HEK293 (cell line): ENCODE measurements at regions not wholly inside any gene's neighbourhood (a gene's known extent, or its start where the extent isn't known, plus 50 kb on each side); places are given as distances from the start of the nearest gene placed in this dataset.

Experiments
- WT1 ChIP-seq: fragments of 450-650 bp; formaldehyde crosslinking; IDR thresholded peaks from 2 replicates; pipeline ENCODE4 v1.5.1; 2016; ENCODE audit warnings: missing biosample characterization, missing genetic modification characterization
- ZNF202 ChIP-seq: fragments of 450-650 bp; formaldehyde crosslinking; IDR thresholded peaks from 2 replicates; pipeline ENCODE4 v1.5.1; 2016; ENCODE audit warnings: missing biosample characterization, missing genetic modification characterization, borderline replicate concordance
- ZNF266 ChIP-seq: fragments of 450-650 bp; formaldehyde crosslinking; IDR thresholded peaks from 2 replicates; pipeline ENCODE4 v1.5.1; 2016; ENCODE audit warnings: missing biosample characterization, missing genetic modification characterization, low read depth
- ZNF561 ChIP-seq: fragments of 450-650 bp; IDR thresholded peaks from 2 replicates; pipeline ENCODE4 v1.5.1; 2018; ENCODE audit warnings: missing biosample characterization, missing genetic modification characterization, borderline replicate concordance
- ZNF571 ChIP-seq: fragments of 450-650 bp; formaldehyde crosslinking; IDR thresholded peaks from 2 replicates; pipeline ENCODE4 v1.5.0; 2017; ENCODE audit warnings: missing biosample characterization, missing genetic modification characterization
- TF ChIP-seq, protein P1 (sequence below): fragments of 450-650 bp; formaldehyde crosslinking; IDR thresholded peaks from 2 replicates; pipeline ENCODE4 v1.5.1; 2016; ENCODE audit warnings: missing biosample characterization, missing genetic modification characterization
- TF ChIP-seq, protein P2 (sequence below): fragments of 450-650 bp; formaldehyde crosslinking; IDR thresholded peaks from 2 replicates; pipeline ENCODE4 v1.5.1; 2016; ENCODE audit warnings: missing biosample characterization, missing genetic modification characterization
- TF ChIP-seq, protein P3 (sequence below): fragments of 450-650 bp; formaldehyde crosslinking; IDR thresholded peaks from 2 replicates; pipeline ENCODE4 v1.5.1; 2016; ENCODE audit warnings: missing biosample characterization, missing genetic modification characterization

DNA sequence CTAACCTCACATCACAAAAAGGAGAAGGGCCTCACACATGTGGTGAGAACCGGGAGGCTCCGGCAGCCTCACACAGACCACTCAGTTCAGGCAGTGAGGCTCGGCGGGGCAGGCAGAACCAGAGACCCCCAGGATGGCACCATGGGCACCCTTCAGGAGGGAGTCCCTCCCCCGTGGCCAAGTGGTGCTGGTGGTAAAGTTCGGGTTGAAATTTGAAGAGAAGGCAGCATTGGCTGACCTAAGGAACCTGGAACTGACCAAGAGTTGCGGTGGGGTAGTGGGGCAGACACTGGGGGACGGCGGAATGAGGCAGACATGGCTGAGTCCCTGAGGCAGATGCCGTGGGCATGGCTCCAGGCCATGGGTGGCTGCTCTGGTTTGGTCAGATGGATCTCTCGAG lies 239.3 kb upstream of the MYT1L start:
- TF ChIP-seq WT1 (tag by site-specific recombination) (no peak), ZNF202 (tag by site-specific recombination) (no peak), ZNF561 (tag by site-specific recombination) (no peak), ZNF571 (tag by site-specific recombination) (no peak), ZNF266 (tag by site-specific recombination) (no peak)
- TF ChIP-seq, protein P1, sequence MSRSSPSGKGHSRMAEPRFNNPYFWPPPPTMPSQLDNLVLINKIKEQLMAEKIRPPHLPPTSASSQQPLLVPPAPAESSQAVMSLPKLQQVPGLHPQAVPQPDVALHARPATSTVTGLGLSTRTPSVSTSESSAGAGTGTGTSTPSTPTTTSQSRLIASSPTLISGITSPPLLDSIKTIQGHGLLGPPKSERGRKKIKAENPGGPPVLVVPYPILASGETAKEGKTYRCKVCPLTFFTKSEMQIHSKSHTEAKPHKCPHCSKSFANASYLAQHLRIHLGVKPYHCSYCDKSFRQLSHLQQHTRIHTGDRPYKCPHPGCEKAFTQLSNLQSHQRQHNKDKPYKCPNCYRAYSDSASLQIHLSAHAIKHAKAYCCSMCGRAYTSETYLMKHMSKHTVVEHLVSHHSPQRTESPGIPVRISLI, result no peak
- TF ChIP-seq, protein P2, sequence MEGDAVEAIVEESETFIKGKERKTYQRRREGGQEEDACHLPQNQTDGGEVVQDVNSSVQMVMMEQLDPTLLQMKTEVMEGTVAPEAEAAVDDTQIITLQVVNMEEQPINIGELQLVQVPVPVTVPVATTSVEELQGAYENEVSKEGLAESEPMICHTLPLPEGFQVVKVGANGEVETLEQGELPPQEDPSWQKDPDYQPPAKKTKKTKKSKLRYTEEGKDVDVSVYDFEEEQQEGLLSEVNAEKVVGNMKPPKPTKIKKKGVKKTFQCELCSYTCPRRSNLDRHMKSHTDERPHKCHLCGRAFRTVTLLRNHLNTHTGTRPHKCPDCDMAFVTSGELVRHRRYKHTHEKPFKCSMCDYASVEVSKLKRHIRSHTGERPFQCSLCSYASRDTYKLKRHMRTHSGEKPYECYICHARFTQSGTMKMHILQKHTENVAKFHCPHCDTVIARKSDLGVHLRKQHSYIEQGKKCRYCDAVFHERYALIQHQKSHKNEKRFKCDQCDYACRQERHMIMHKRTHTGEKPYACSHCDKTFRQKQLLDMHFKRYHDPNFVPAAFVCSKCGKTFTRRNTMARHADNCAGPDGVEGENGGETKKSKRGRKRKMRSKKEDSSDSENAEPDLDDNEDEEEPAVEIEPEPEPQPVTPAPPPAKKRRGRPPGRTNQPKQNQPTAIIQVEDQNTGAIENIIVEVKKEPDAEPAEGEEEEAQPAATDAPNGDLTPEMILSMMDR (tag by site-specific recombination), result no peak
- TF ChIP-seq, protein P3, sequence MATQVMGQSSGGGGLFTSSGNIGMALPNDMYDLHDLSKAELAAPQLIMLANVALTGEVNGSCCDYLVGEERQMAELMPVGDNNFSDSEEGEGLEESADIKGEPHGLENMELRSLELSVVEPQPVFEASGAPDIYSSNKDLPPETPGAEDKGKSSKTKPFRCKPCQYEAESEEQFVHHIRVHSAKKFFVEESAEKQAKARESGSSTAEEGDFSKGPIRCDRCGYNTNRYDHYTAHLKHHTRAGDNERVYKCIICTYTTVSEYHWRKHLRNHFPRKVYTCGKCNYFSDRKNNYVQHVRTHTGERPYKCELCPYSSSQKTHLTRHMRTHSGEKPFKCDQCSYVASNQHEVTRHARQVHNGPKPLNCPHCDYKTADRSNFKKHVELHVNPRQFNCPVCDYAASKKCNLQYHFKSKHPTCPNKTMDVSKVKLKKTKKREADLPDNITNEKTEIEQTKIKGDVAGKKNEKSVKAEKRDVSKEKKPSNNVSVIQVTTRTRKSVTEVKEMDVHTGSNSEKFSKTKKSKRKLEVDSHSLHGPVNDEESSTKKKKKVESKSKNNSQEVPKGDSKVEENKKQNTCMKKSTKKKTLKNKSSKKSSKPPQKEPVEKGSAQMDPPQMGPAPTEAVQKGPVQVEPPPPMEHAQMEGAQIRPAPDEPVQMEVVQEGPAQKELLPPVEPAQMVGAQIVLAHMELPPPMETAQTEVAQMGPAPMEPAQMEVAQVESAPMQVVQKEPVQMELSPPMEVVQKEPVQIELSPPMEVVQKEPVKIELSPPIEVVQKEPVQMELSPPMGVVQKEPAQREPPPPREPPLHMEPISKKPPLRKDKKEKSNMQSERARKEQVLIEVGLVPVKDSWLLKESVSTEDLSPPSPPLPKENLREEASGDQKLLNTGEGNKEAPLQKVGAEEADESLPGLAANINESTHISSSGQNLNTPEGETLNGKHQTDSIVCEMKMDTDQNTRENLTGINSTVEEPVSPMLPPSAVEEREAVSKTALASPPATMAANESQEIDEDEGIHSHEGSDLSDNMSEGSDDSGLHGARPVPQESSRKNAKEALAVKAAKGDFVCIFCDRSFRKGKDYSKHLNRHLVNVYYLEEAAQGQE (tag by site-specific recombination), result no peak
